OCI-LY3 (cell line): ENCODE measurements at regions not wholly inside any gene's neighbourhood (a gene's known extent, or its start where the extent isn't known, plus 50 kb on each side); places are given as distances from the start of the nearest gene placed in this dataset.

Experiments used
- H2AFZ ChIP-seq: fragments of 200-600, 300-600 bp; shearing (Covaris generic); 2 replicates; pipeline ENCODE4 v1.6.0; 2014; ENCODE audit warnings: antibody characterized with exemption, low read depth, low read length
- H3K27ac ChIP-seq: fragments of 200-600, 300-600 bp; sonication (generic); 2 replicates; pipeline ENCODE4 v1.5.1; 2014; ENCODE audit warnings: mild to moderate bottlenecking, low read length, moderate library complexity, mixed read lengths
- H3K27me3 ChIP-seq: fragments of 200-600, 300-600 bp; sonication (generic); 2 replicates; pipeline ENCODE4 v1.6.1; 2014; ENCODE audit warnings: low read depth, low read length, mixed read lengths
- H3K36me3 ChIP-seq: fragments of 200-600, 300-600 bp; sonication (generic); replicated peaks from 2 replicates; pipeline ENCODE3; 2014; ENCODE audit warnings: low read depth, low read length, mixed read lengths
- H3K4me1 ChIP-seq: fragments of 300-600, 200-600 bp; sonication (generic); 2 replicates; pipeline ENCODE4 v1.6.1; 2014; ENCODE audit warnings: low read length, mixed read lengths
- H3K4me2 ChIP-seq: fragments of 200-600, 300-600 bp; sonication (generic); 2 replicates; pipeline ENCODE4 v1.6.1; 2014; ENCODE audit warnings: low read length, mixed read lengths
- H3K4me3 ChIP-seq: fragments of 300-600, 200-600 bp; sonication (generic); 2 replicates; pipeline ENCODE4 v1.5.1; 2014; ENCODE audit warnings: antibody characterized with exemption, mild to moderate bottlenecking, low read length, moderate library complexity
- H3K79me2 ChIP-seq: fragments of 300-600, 200-600 bp; shearing (Covaris generic); 2 replicates; pipeline ENCODE4 v1.6.1; 2014; ENCODE audit warnings: mild to moderate bottlenecking, low read length, mixed read lengths
- H3K9ac ChIP-seq: fragments of 300-600, 200-600 bp; shearing (Covaris generic); 2 replicates; pipeline ENCODE4 v1.6.0; 2014; ENCODE audit warnings: mild to moderate bottlenecking, low read length, moderate library complexity
- H3K9me3 ChIP-seq: fragments of 200-600, 300-600 bp; shearing (Covaris generic); 2 replicates; pipeline ENCODE4 v1.6.1; 2014; ENCODE audit warnings: low read length, mixed read lengths; ENCODE audit not compliant: insufficient read depth
- H4K20me1 ChIP-seq: fragments of 200-600, 300-600 bp; sonication (generic); 2 replicates; pipeline ENCODE4 v1.6.1; 2016; ENCODE audit warnings: low read length, mixed read lengths; ENCODE audit not compliant: insufficient read depth
- CTCF ChIP-seq: fragments of 200-600, 300-600 bp; sonication (generic); IDR thresholded peaks from 2 replicates; pipeline ENCODE4 v1.5.1; 2014; ENCODE audit warnings: antibody characterized with exemption, low read length, low read depth
- EZH2phosphoT487 ChIP-seq: fragments of 200-600 bp; shearing (Covaris generic); IDR thresholded peaks from 2 replicates; pipeline ENCODE4 v1.6.1; 2018; ENCODE audit warnings: antibody characterized with exemption, mixed run types, low read depth

GRCh38 chr11:103806130-103806895, 230.1 kb upstream of the DDI1 start:
- H4K20me1 ChIP-seq: no peaks in the 10 kb centered on the region
- no peak overlapping the region for H3K4me2 ChIP-seq
- no peak overlapping the region for H3K9ac ChIP-seq
- no peaks in the 10 kb centered on the region for H3K4me1 ChIP-seq
- peaks cover 3% of the 10 kb centered on the region; the same call in 1 of the 2 replicates for H3K27me3 ChIP-seq
- H2AFZ ChIP-seq: no peak overlapping the region
- H3K79me2 ChIP-seq: no peaks in the 10 kb centered on the region
- no peaks in the 10 kb centered on the region for H3K36me3 ChIP-seq
- TF ChIP-seq CTCF (no peak), EZH2phosphoT487 (no peak)
- no peaks in the 10 kb centered on the region for H3K9me3 ChIP-seq
- H3K4me3 ChIP-seq: no peak overlapping the region
- no peak overlapping the region for H3K27ac ChIP-seq

GRCh38 chr11:103807806-103808205, 228.6 kb upstream of the DDI1 start:
- Histone ChIP-seq H4K20me1 (no peaks in the 10 kb centered on the region), H3K79me2 (no peaks in the 10 kb centered on the region), H3K9me3 (no peaks in the 10 kb centered on the region), H3K4me3 (no peak overlapping the region), H3K9ac (no peak overlapping the region), H3K4me2 (no peak overlapping the region), H3K36me3 (no peaks in the 10 kb centered on the region), H3K27ac (no peak overlapping the region), H3K27me3 (peaks cover 3% of the 10 kb centered on the region; the same call in 1 of the 2 replicates), H2AFZ (no peak overlapping the region), H3K4me1 (no peaks in the 10 kb centered on the region)
- TF ChIP-seq EZH2phosphoT487: no peak
- TF ChIP-seq CTCF: no peak

- no peak overlapping the region for H3K27ac ChIP-seq
Measured at GRCh38 chr11:103808252-103808651, 228.2 kb upstream of the DDI1 start.

More at GRCh38 chr11:103808252-103808651, 228.2 kb upstream of the DDI1 start:
- Histone ChIP-seq H4K20me1 (no peaks in the 10 kb centered on the region), H3K4me1 (no peaks in the 10 kb centered on the region), H3K36me3 (no peaks in the 10 kb centered on the region), H3K9me3 (no peaks in the 10 kb centered on the region), H3K27me3 (peaks cover 3% of the 10 kb centered on the region; the same call in 1 of the 2 replicates), H3K4me2 (no peak overlapping the region), H3K79me2 (no peaks in the 10 kb centered on the region), H3K4me3 (no peak overlapping the region), H2AFZ (no peak overlapping the region), H3K9ac (no peak overlapping the region)
- no peak for TF ChIP-seq CTCF
- TF ChIP-seq EZH2phosphoT487: no peak
